Tibial artery (tissue), 4 donors: ENCODE measurements at regions not wholly inside any gene's neighbourhood (a gene's known extent, or its start where the extent isn't known, plus 50 kb on each side); places are given as distances from the start of the nearest gene placed in this dataset.

Experiments
- DNase-seq, 2 donors: peaks; one replicate each; pipeline ENCODE4 v3.0.0-alpha.2; 2019
- H3K27ac ChIP-seq, 2 donors: fragments of 200-600 bp; sonication (generic) in 1 of 2; 1 replicate in 1 of 2; 2 replicates in 1 of 2; pipeline ENCODE4 v1.5.1; 2018 to 2019; ENCODE audit warnings: mild to moderate bottlenecking in 1 of 2
- H3K27me3 ChIP-seq, 2 donors: fragments of 200-600 bp; sonication (generic) in 1 of 2; one replicate each; pipeline versions ENCODE4 v1.5.1 to v1.6.0; 2016 to 2019
- H3K36me3 ChIP-seq, 3 donors: fragments of 200-600 bp; sonication (generic) in 2 of 3; one replicate each; pipeline ENCODE4 v1.5.1; 2016 to 2019; ENCODE audit warnings: mild to moderate bottlenecking in 2 of 3
- H3K4me1 ChIP-seq, 4 donors: fragments of 200-600 bp; sonication (generic) in 2 of 4; 1 replicate in 3 of 4; 2 replicates in 1 of 4; pipeline ENCODE4 v1.5.1; 2016 to 2019
- H3K4me3 ChIP-seq, 2 donors: fragments of 200-600 bp; sonication (generic) in 1 of 2; 1 replicate in 1 of 2; 2 replicates in 1 of 2; pipeline ENCODE4 v1.5.1; 2018 to 2019; ENCODE audit warnings: mild to moderate bottlenecking in 2 of 2
- H3K9me3 ChIP-seq, 3 donors: fragments of 200-600 bp; sonication (generic) in 1 of 3; one replicate each; pipeline ENCODE4 v1.5.1; 2016 to 2019
- CTCF ChIP-seq, 2 experiments: fragments of 200-600 bp in 1 of 2; fragments of 450-650 bp in 1 of 2; IDR thresholded peaks; one replicate each; pipeline ENCODE4 v1.5.1; 2017 to 2019; ENCODE audit warnings: antibody characterized with exemption in 2 of 2, mild to moderate bottlenecking in 1 of 2, moderate library complexity in 1 of 2
- intact Hi-C: fragments of 100-400 bp; cut with DNase I; formaldehyde crosslinking; loops from one replicate; pipeline ENCODE4 v1.15.0; 2023; ENCODE audit warnings: low total_unique reads

GRCh38 chr6:155528982-155529453 lies 73.4 kb upstream of the NOX3 start:
- Histone ChIP-seq H3K36me3 (no peaks in the 10 kb centered on the region), H3K4me3 (no peak overlapping the region), H3K27me3 (no peaks in the 10 kb centered on the region), H3K27ac (peak overlapping the region; percentile 69 to 83), H3K9me3 (peaks cover 0 to 4% (median 3%) of the 10 kb centered on the region in 3 donors), H3K4me1 (peaks cover 0 to 26% (median 11%) of the 10 kb centered on the region in 4 donors)
- intact Hi-C loops, result loop anchor here (2.0 kb wide), 1 partner anchor 34 kb away; no protein-coding TSS in a partner anchor
- peak in 1 of 2 donors; percentile 39 for DNase-seq
- TF ChIP-seq CTCF (IDR thresholded peaks at IDR 0.05), result no peak

- TF ChIP-seq CTCF (IDR thresholded peaks at IDR 0.05), result no peak
- H3K27ac ChIP-seq, result peak overlapping the region; percentile 50 to 69
- H3K9me3 ChIP-seq, result no peaks in the 10 kb centered on the region
- no peak overlapping the region for H3K4me3 ChIP-seq
- peaks cover 0 to 26% (median 11%) of the 10 kb centered on the region in 4 donors for H3K4me1 ChIP-seq
- no peaks in the 10 kb centered on the region for H3K27me3 ChIP-seq
- no peaks in the 10 kb centered on the region for H3K36me3 ChIP-seq
- intact Hi-C loops, result loop anchor here (2.0 kb wide), 1 partner anchor 34 kb away; no protein-coding TSS in a partner anchor
- no peak for DNase-seq
These were observed 72.7 kb upstream of the NOX3 start for GRCh38 chr6:155528335-155528734.

- no peak overlapping the region for H3K4me3 ChIP-seq
- DNase-seq, result no peak
- peaks cover 0 to 26% (median 11%) of the 10 kb centered on the region in 4 donors for H3K4me1 ChIP-seq
- H3K27me3 ChIP-seq, result no peaks in the 10 kb centered on the region
- H3K36me3 ChIP-seq, result no peaks in the 10 kb centered on the region
- no peaks in the 10 kb centered on the region for H3K9me3 ChIP-seq
- no peak for TF ChIP-seq CTCF (IDR thresholded peaks at IDR 0.05)
- H3K27ac ChIP-seq, result no peak overlapping the region
- intact Hi-C loops, result no loop called here
These were observed 71.8 kb upstream of the NOX3 start for GRCh38 chr6:155527443-155527842.

- Histone ChIP-seq H3K36me3 (no peaks in the 10 kb centered on the region), H3K27ac (no peak overlapping the region), H3K9me3 (no peaks in the 10 kb centered on the region), H3K4me3 (no peak overlapping the region), H3K27me3 (no peaks in the 10 kb centered on the region), H3K4me1 (peaks cover 0 to 12% (median under 1%) of the 10 kb centered on the region in 4 donors)
- no peak for TF ChIP-seq CTCF (IDR thresholded peaks at IDR 0.05)
- no peak for DNase-seq
- intact Hi-C loops, result no loop called here
These were observed 68.4 kb upstream of the NOX3 start for GRCh38 chr6:155523821-155524651.

- TF ChIP-seq CTCF (IDR thresholded peaks at IDR 0.05), result no peak
- no peaks in the 10 kb centered on the region for H3K9me3 ChIP-seq
- no peaks in the 10 kb centered on the region for H3K36me3 ChIP-seq
- no peak for DNase-seq
- H3K4me3 ChIP-seq, result no peak overlapping the region
- no peaks in the 10 kb centered on the region for H3K4me1 ChIP-seq
- no peak overlapping the region for H3K27ac ChIP-seq
- intact Hi-C loops, result no loop called here
- H3K27me3 ChIP-seq, result no peaks in the 10 kb centered on the region
These were observed 66.1 kb upstream of the NOX3 start for GRCh38 chr6:155521719-155522118.
